ENCODE measurements at regions not wholly inside any gene's neighbourhood (a gene's known extent, or its start where the extent isn't known, plus 50 kb on each side); places are given as distances from the start of the nearest gene placed in this dataset.

- H3K27ac ChIP-seq (ENCODE audit: low read length) = no peak overlapping the region
- H4K20me1 ChIP-seq (ENCODE audit: insufficient read depth) = no peaks in the 10 kb centered on the region
- H3K36me3 ChIP-seq (ENCODE audit: insufficient read depth, low read length) = no peaks in the 10 kb centered on the region
- no peak overlapping the region for H3K4me2 ChIP-seq (ENCODE audit: low read length)
- no peak overlapping the region for H2AFZ ChIP-seq (ENCODE audit: low read depth, low read length)
- no peaks in the 10 kb centered on the region for H3K9me2 ChIP-seq (ENCODE audit: insufficient read depth, low read length)
- TF ChIP-seq CTCF (IDR thresholded peaks at IDR 0.05; ENCODE audit: poor library complexity, severe bottlenecking) = no peak
- no peak for TF ChIP-seq TAF1 (IDR thresholded peaks at IDR 0.05; ENCODE audit: low read depth)
- no peak for TF ChIP-seq SMC3 (conservative IDR thresholded peaks at IDR 0.05; ENCODE audit: poor library complexity)
- TF ChIP-seq POLR2AphosphoS5 (IDR thresholded peaks at IDR 0.05) = no peak
- TF ChIP-seq REST (IDR thresholded peaks at IDR 0.05; ENCODE audit: borderline replicate concordance) = no peak
- TF ChIP-seq EP300 (conservative IDR thresholded peaks at IDR 0.05; ENCODE audit: poor library complexity, severe bottlenecking) = no peak
- no peaks in the 10 kb centered on the region for H3F3A ChIP-seq (ENCODE audit: insufficient read depth, low read length, poor library complexity, severe bottlenecking)
- no peak overlapping the region for H3K9ac ChIP-seq (ENCODE audit: low read length)
- H3K4me3 ChIP-seq (ENCODE audit: low read length) = no peak overlapping the region
- H3K9me3 ChIP-seq (ENCODE audit: low read length) = no peaks in the 10 kb centered on the region
- H3K79me2 ChIP-seq (replicated peaks; ENCODE audit: insufficient read depth, low read length) = no peaks in the 10 kb centered on the region
- no peaks in the 10 kb centered on the region for H3K27me3 ChIP-seq (ENCODE audit: insufficient read depth, low read depth, low read length)
Measured at GRCh38 chr20:11344939-11345338, 572.8 kb upstream of the BTBD3 start.

GRCh38 chr20:11347738-11348137 is 570.0 kb upstream of the BTBD3 start:
- no peak overlapping the region for H2AFZ ChIP-seq (ENCODE audit: low read depth, low read length)

More at GRCh38 chr20:11347738-11348137, 570.0 kb upstream of the BTBD3 start:
- Histone ChIP-seq H3F3A (ENCODE audit: insufficient read depth, low read length, poor library complexity, severe bottlenecking) (peaks cover 14% of the 10 kb centered on the region), H3K9ac (ENCODE audit: low read length) (no peak overlapping the region), H3K36me3 (ENCODE audit: insufficient read depth, low read length) (no peaks in the 10 kb centered on the region), H3K27ac (ENCODE audit: low read length) (no peak overlapping the region), H3K9me3 (ENCODE audit: low read length) (no peaks in the 10 kb centered on the region), H3K27me3 (ENCODE audit: insufficient read depth, low read depth, low read length) (no peaks in the 10 kb centered on the region), H3K79me2 (replicated peaks; ENCODE audit: insufficient read depth, low read length) (no peaks in the 10 kb centered on the region), H3K9me2 (ENCODE audit: insufficient read depth, low read length) (no peaks in the 10 kb centered on the region), H3K4me2 (ENCODE audit: low read length) (no peak overlapping the region), H4K20me1 (ENCODE audit: insufficient read depth) (no peaks in the 10 kb centered on the region), H3K4me3 (ENCODE audit: low read length) (no peak overlapping the region)
- TF ChIP-seq EP300 (conservative IDR thresholded peaks at IDR 0.05; ENCODE audit: poor library complexity, severe bottlenecking) (no peak), REST (IDR thresholded peaks at IDR 0.05; ENCODE audit: borderline replicate concordance) (no peak), TAF1 (IDR thresholded peaks at IDR 0.05; ENCODE audit: low read depth) (no peak)

All from neural cell (in vitro differentiated cells).